ENCODE measurements at regions not wholly inside any gene's neighbourhood (a gene's known extent, or its start where the extent isn't known, plus 50 kb on each side); places are given as distances from the start of the nearest gene placed in this dataset.

- TF ChIP-seq TCF7L2 (IDR thresholded peaks at IDR 0.05; ENCODE audit: borderline replicate concordance, extremely low read depth, insufficient read depth, insufficient read length) = no peak
- no peak for TF ChIP-seq SRF (IDR thresholded peaks at IDR 0.05; ENCODE audit: low read depth)
- TF ChIP-seq SP1 (IDR thresholded peaks at IDR 0.05; ENCODE audit: low read depth) = no peak
- no peak for TF ChIP-seq CEBPB (IDR thresholded peaks at IDR 0.05; ENCODE audit: low read depth)
- no peak for TF ChIP-seq YY1 (IDR thresholded peaks at IDR 0.05; ENCODE audit: extremely low read depth, insufficient replicate concordance, low read depth, low read length)
- no peak for TF ChIP-seq RAD21 (IDR thresholded peaks at IDR 0.05; ENCODE audit: low read depth)
- no peak for TF ChIP-seq EZH2phosphoT487 (IDR thresholded peaks at IDR 0.05; ENCODE audit: borderline replicate concordance)
- no peak for TF ChIP-seq POLR2A (IDR thresholded peaks at IDR 0.05; ENCODE audit: borderline replicate concordance, extremely low read depth, insufficient read depth, insufficient read length)
- no peak for TF ChIP-seq ZNF274 (IDR thresholded peaks at IDR 0.05; ENCODE audit: low read depth, low read length)
Observed at GRCh38 chr22:25374869-25375268, 155.4 kb downstream of the CRYBB2 start (continued).

- Histone ChIP-seq H3K27ac (ENCODE audit: low read depth, low read length) (no peak overlapping the region), H3K79me2 (ENCODE audit: insufficient read depth, low read length) (no peaks in the 10 kb centered on the region; the same call in 1 of the 2 replicates), H3K4me2 (ENCODE audit: low read length) (no peak overlapping the region), H3K4me3 (replicated peaks in 1 of 2; ENCODE audit: low read depth in 1 of 2, low read length in 2 of 2) (no peak overlapping the region), H3K9me2 (ENCODE audit: insufficient read depth) (no peaks in the 10 kb centered on the region), H3K9me3 (ENCODE audit: control insufficient read depth in 1 of 2, insufficient read depth in 1 of 2, low read depth in 1 of 2, low read length in 2 of 2) (no peaks in the 10 kb centered on the region), H2AFZ (ENCODE audit: low read depth, low read length, poor library complexity, severe bottlenecking) (no peak overlapping the region), H3K4me1 (ENCODE audit: control insufficient read depth in 1 of 2, insufficient read depth in 2 of 2, low read length in 2 of 2) (no peaks in the 10 kb centered on the region), H3K36me3 (ENCODE audit: control insufficient read depth in 1 of 2, insufficient read depth in 2 of 2, low read length in 2 of 2) (peaks cover 0 to 6% of the 10 kb centered on the region in 2 experiments; a peak in 1 of 4 replicates), H3K27me3 (ENCODE audit: insufficient read depth, low read length) (no peaks in the 10 kb centered on the region), H4K20me1 (ENCODE audit: insufficient read depth) (no peaks in the 10 kb centered on the region), H3K9ac (ENCODE audit: low read length) (no peak overlapping the region)
- POLR2A ChIA-PET = no interaction called here
- BruUV-seq (replicated peaks) = no TSS peak
- ATAC-seq (no peak), DNase-seq (ENCODE audit: low read depth, low spot score) (no peak)
- CTCF ChIA-PET = no interaction called here
- intact Hi-C loops (cut with micrococcal nuclease) = no loop called here
- RAD21 ChIA-PET (ENCODE audit: low non-redundant PET in 1 of 2, low total read pairs in 2 of 2, uncharacterized antibody in 2 of 2, unreplicated experiment in 2 of 2) = no interaction called here
- TF ChIP-seq CBX3 (IDR thresholded peaks at IDR 0.05; ENCODE audit: low read depth) = no peak
- no peak for TF ChIP-seq ZNF274 (IDR thresholded peaks at IDR 0.05; ENCODE audit: low read depth, low read length)
- no peak for TF ChIP-seq REST (IDR thresholded peaks at IDR 0.05; ENCODE audit: low read depth)
- no peak for TF ChIP-seq ZFX (IDR thresholded peaks at IDR 0.05)
- no peak for TF ChIP-seq SIN3A (IDR thresholded peaks at IDR 0.05; ENCODE audit: low read depth)
- TF ChIP-seq JUND (IDR thresholded peaks at IDR 0.05) = no peak
- TF ChIP-seq EZH2 (IDR thresholded peaks at IDR 0.05) = no peak
- no peak for TF ChIP-seq TCF7L2 (IDR thresholded peaks at IDR 0.05; ENCODE audit: borderline replicate concordance, extremely low read depth, insufficient read depth, insufficient read length)
- no peak for TF ChIP-seq POLR2A (IDR thresholded peaks at IDR 0.05; ENCODE audit: borderline replicate concordance, extremely low read depth, insufficient read depth, insufficient read length)
- no peak for TF ChIP-seq EGR1 (IDR thresholded peaks at IDR 0.05; ENCODE audit: low read depth)
- no peak for TF ChIP-seq CEBPB (IDR thresholded peaks at IDR 0.05; ENCODE audit: low read depth)
- TF ChIP-seq EZH2phosphoT487 (IDR thresholded peaks at IDR 0.05; ENCODE audit: borderline replicate concordance) = no peak
- TF ChIP-seq ZBTB33 (IDR thresholded peaks at IDR 0.05; ENCODE audit: extremely low read depth, insufficient replicate concordance, low read length) = no peak
- no peak for TF ChIP-seq YY1 (IDR thresholded peaks at IDR 0.05; ENCODE audit: extremely low read depth, insufficient replicate concordance, low read depth, low read length)
- no peak for TF ChIP-seq CTCF (IDR thresholded peaks at IDR 0.05 in 2 of 3, conservative IDR thresholded peaks at IDR 0.05 in 1 of 3; ENCODE audit: borderline replicate concordance in 1 of 3, insufficient read depth in 1 of 3, low read depth in 2 of 3, low read length in 2 of 3)
Observed at GRCh38 chr22:25375683-25376082, 156.2 kb downstream of the CRYBB2 start.
